ENCODE measurements at regions not wholly inside any gene's neighbourhood (a gene's known extent, or its start where the extent isn't known, plus 50 kb on each side); places are given as distances from the start of the nearest gene placed in this dataset.

DNA sequence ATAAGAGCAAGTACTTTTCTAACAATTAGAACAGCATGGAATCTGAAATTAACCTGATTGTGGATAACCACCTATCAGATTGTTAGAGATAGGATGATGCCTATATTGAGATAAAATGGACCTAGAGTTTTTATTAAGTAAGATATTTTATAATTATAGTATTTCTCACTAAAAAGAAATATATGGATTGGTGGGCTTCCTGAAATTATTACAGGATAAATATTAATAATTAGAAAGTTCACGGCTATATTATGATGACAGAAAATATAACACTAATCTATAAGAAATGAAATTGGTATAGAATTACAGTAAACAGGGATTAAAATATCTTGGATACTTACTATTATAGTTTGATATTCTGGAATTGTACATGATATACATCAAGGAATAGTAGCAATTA is 378.0 kb upstream of the SPRY2 start:
- no peak for TF ChIP-seq POLR2A (IDR thresholded peaks at IDR 0.05)
- TF ChIP-seq, protein P1, sequence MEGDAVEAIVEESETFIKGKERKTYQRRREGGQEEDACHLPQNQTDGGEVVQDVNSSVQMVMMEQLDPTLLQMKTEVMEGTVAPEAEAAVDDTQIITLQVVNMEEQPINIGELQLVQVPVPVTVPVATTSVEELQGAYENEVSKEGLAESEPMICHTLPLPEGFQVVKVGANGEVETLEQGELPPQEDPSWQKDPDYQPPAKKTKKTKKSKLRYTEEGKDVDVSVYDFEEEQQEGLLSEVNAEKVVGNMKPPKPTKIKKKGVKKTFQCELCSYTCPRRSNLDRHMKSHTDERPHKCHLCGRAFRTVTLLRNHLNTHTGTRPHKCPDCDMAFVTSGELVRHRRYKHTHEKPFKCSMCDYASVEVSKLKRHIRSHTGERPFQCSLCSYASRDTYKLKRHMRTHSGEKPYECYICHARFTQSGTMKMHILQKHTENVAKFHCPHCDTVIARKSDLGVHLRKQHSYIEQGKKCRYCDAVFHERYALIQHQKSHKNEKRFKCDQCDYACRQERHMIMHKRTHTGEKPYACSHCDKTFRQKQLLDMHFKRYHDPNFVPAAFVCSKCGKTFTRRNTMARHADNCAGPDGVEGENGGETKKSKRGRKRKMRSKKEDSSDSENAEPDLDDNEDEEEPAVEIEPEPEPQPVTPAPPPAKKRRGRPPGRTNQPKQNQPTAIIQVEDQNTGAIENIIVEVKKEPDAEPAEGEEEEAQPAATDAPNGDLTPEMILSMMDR (IDR thresholded peaks at IDR 0.05): no peak
- no peak for TF ChIP-seq POLR2AphosphoS5 (IDR thresholded peaks at IDR 0.05)
- TF ChIP-seq EP300 (IDR thresholded peaks at IDR 0.05): no peak

Data from sigmoid colon (tissue), 4 donors.